H1 (cell line): ENCODE measurements at regions not wholly inside any gene's neighbourhood (a gene's known extent, or its start where the extent isn't known, plus 50 kb on each side); places are given as distances from the start of the nearest gene placed in this dataset.

ENCODE experiments used
- CTCF ChIA-PET: fragments of 300-600 bp; sonication (Branson Sonifier 250); formaldehyde crosslinking; loops from one replicate; lab custom pipeline; 2021; ENCODE audit not compliant: partially characterized antibody; lab: Charles Lee
- POLR2A ChIA-PET: fragments of 300-600 bp; sonication (Branson Sonifier 250); formaldehyde crosslinking; loops from one replicate; lab custom pipeline; 2021; ENCODE audit warnings: inconsistent platforms; ENCODE audit not compliant: partially characterized antibody; lab: Charles Lee
- DNase-seq, 2 experiments: peaks; one replicate each; pipeline versions ENCODE4 v3.0.0 to v3.0.0-alpha.2; 2010 to 2022; ENCODE audit warnings: low spot score in 2 of 2, low read depth in 1 of 2, mixed read lengths in 1 of 2
- FAIRE-seq: peaks from 2 replicates; lab custom pipeline; 2011; peaks lifted over from hg19 to GRCh38; lab: Jason Lieb, UNC
- H2AFZ ChIP-seq: 2 replicates; pipeline ENCODE4 v1.8.1; 2012; ENCODE audit warnings: low read length, inconsistent platforms
- H2AK5ac ChIP-seq: 2 replicates; pipeline ENCODE4 v1.6.1; 2013; ENCODE audit warnings: low read depth, low read length
- H2BK120ac ChIP-seq: replicated peaks from 2 replicates; pipeline ENCODE3; 2013; ENCODE audit warnings: low read depth, low read length, inconsistent platforms
- H2BK12ac ChIP-seq: 2 replicates; pipeline ENCODE4 v1.6.1; 2013; ENCODE audit warnings: low read depth, low read length
- H2BK15ac ChIP-seq: 2 replicates; pipeline ENCODE4 v1.6.1; 2013; ENCODE audit warnings: low read length
- H2BK20ac ChIP-seq: 2 replicates; pipeline ENCODE4 v1.6.1; 2013; ENCODE audit warnings: low read length
- H2BK5ac ChIP-seq: 2 replicates; pipeline ENCODE4 v1.6.1; 2013; ENCODE audit warnings: low read depth, low read length
- H3K14ac ChIP-seq: 2 replicates; pipeline ENCODE4 v1.6.1; 2013; ENCODE audit warnings: inconsistent platforms; ENCODE audit not compliant: insufficient read length
- H3K18ac ChIP-seq: 2 replicates; pipeline ENCODE4 v1.6.1; 2013; ENCODE audit warnings: low read length; ENCODE audit errors: extremely low read depth
- H3K23ac ChIP-seq: 2 replicates; pipeline ENCODE4 v1.6.1; 2013; ENCODE audit warnings: inconsistent platforms; ENCODE audit not compliant: insufficient read length
- H3K23me2 ChIP-seq: 2 replicates; pipeline ENCODE4 v1.6.1; 2013; ENCODE audit warnings: low read depth, low read length
- H3K27ac ChIP-seq: 2 replicates; pipeline ENCODE4 v1.6.1; 2011; ENCODE audit warnings: low read depth, low read length, inconsistent platforms
- H3K27me3 ChIP-seq, 4 experiments: replicated peaks in 1 of 4; 1 replicate in 1 of 4; 2 replicates in 3 of 4; pipeline versions ENCODE4 v1.6.1 to v1.8.1; 2011 to 2013; ENCODE audit warnings: low read length in 3 of 4, mild to moderate bottlenecking in 3 of 4, inconsistent platforms in 2 of 4, mixed read lengths in 2 of 4, moderate library complexity in 1 of 4; ENCODE audit not compliant: control insufficient read depth in 3 of 4, insufficient read depth in 3 of 4; ENCODE audit errors: extremely low read depth in 1 of 4
- H3K36me3 ChIP-seq, 4 experiments: 2 replicates each; pipeline versions ENCODE4 v1.6.1 to v1.8.1; 2011 to 2013; ENCODE audit warnings: mild to moderate bottlenecking in 4 of 4, low read length in 3 of 4, moderate library complexity in 2 of 4, control low read depth in 1 of 4, inconsistent platforms in 1 of 4; ENCODE audit not compliant: insufficient read depth in 4 of 4, control insufficient read depth in 2 of 4
- H3K4ac ChIP-seq: replicated peaks from 2 replicates; pipeline ENCODE3; 2013; ENCODE audit warnings: low read length, low read depth, mixed read lengths, inconsistent platforms; ENCODE audit not compliant: insufficient read length
- H3K4me1 ChIP-seq, 4 experiments: replicated peaks in 1 of 4; 1 replicate in 1 of 4; 2 replicates in 3 of 4; pipeline versions ENCODE4 v1.6.1 to v1.8.1; 2011 to 2013; ENCODE audit warnings: low read length in 3 of 4, inconsistent platforms in 2 of 4, mixed read lengths in 1 of 4; ENCODE audit not compliant: insufficient read depth in 4 of 4, control insufficient read depth in 3 of 4
- H3K4me2 ChIP-seq, 2 experiments: 2 replicates each; pipeline versions ENCODE4 v1.6.1 to v1.8.1; 2011 to 2013; ENCODE audit warnings: low read depth in 2 of 2, low read length in 2 of 2, control low read depth in 1 of 2, inconsistent platforms in 1 of 2, mild to moderate bottlenecking in 1 of 2; ENCODE audit not compliant: insufficient read depth in 1 of 2
- H3K4me3 ChIP-seq, 4 experiments: fragments of 200-600, 300-600 bp in 1 of 4; sonication (generic), shearing (Covaris generic), sonication (Bioruptor Twin) in 1 of 4; 2 replicates each; pipeline versions ENCODE4 v1.5.1 to v1.8.1; 2011 to 2016; ENCODE audit warnings: low read length in 4 of 4, low read depth in 3 of 4, control low read depth in 2 of 4, inconsistent platforms in 2 of 4, mild to moderate bottlenecking in 2 of 4, mixed read lengths in 1 of 4, moderate library complexity in 1 of 4; ENCODE audit not compliant: insufficient read depth in 2 of 4; ENCODE audit errors: extremely low read depth in 1 of 4
- H3K56ac ChIP-seq: replicated peaks from 2 replicates; pipeline ENCODE3; 2013; ENCODE audit warnings: low read depth, mild to moderate bottlenecking, mixed read lengths, low read length, inconsistent platforms; ENCODE audit not compliant: insufficient read length
- H3K79me1 ChIP-seq: 2 replicates; pipeline ENCODE4 v1.6.1; 2013; ENCODE audit warnings: low read depth, low read length, control low read depth
- H3K79me2 ChIP-seq, 2 experiments: 2 replicates each; pipeline versions ENCODE4 v1.6.1 to v1.8.1; 2012 to 2013; ENCODE audit warnings: low read length in 2 of 2, mild to moderate bottlenecking in 2 of 2, inconsistent platforms in 1 of 2; ENCODE audit not compliant: insufficient read depth in 2 of 2, control insufficient read depth in 1 of 2
- H3K9ac ChIP-seq, 4 experiments: replicated peaks in 1 of 4; 1 replicate in 1 of 4; 2 replicates in 3 of 4; pipeline versions ENCODE4 v1.6.1 to v1.8.1; 2011 to 2013; ENCODE audit warnings: low read depth in 3 of 4, low read length in 3 of 4, control low read depth in 2 of 4, mild to moderate bottlenecking in 2 of 4, moderate library complexity in 2 of 4, inconsistent platforms in 1 of 4; ENCODE audit errors: extremely low read depth in 1 of 4
- H3K9me3 ChIP-seq, 2 experiments: 2 replicates each; pipeline versions ENCODE4 v1.6.1 to v1.8.1; 2012 to 2013; ENCODE audit warnings: mild to moderate bottlenecking in 2 of 2, moderate library complexity in 2 of 2, control low read depth in 1 of 2, inconsistent platforms in 1 of 2, low read depth in 1 of 2, low read length in 1 of 2, mixed read lengths in 1 of 2; ENCODE audit not compliant: insufficient read depth in 2 of 2
- H4K20me1 ChIP-seq, 2 experiments: replicated peaks in 1 of 2; 2 replicates each; pipeline versions ENCODE3 to v1.8.1; 2011 to 2013; ENCODE audit warnings: inconsistent platforms in 2 of 2, low read length in 2 of 2, mild to moderate bottlenecking in 1 of 2; ENCODE audit not compliant: insufficient read depth in 2 of 2, control insufficient read depth in 1 of 2
- H4K5ac ChIP-seq: 2 replicates; pipeline ENCODE4 v1.6.1; 2013; ENCODE audit warnings: low read length, low read depth, mixed read lengths, inconsistent platforms; ENCODE audit not compliant: insufficient read length
- H4K8ac ChIP-seq: 2 replicates; pipeline ENCODE4 v1.8.0; 2013; ENCODE audit warnings: mild to moderate bottlenecking, moderate library complexity, low read length, inconsistent platforms; ENCODE audit not compliant: insufficient read depth; ENCODE audit errors: extremely low read depth
- H4K91ac ChIP-seq: replicated peaks from 2 replicates; pipeline ENCODE3; 2013; ENCODE audit warnings: low read length, mixed read lengths, inconsistent platforms; ENCODE audit not compliant: insufficient read length
- CHD2 ChIP-seq: IDR thresholded peaks from 2 replicates; pipeline ENCODE4 v1.6.1; 2012; ENCODE audit warnings: low read length, improper control_type of control experiment
- CREB1 ChIP-seq: IDR thresholded peaks from 2 replicates; pipeline ENCODE4 v1.6.1; 2012; ENCODE audit warnings: inconsistent platforms
- KDM5A ChIP-seq: fragments of 200-600 bp; IDR thresholded peaks from 2 replicates; pipeline ENCODE4 v1.7.1; 2012; ENCODE audit warnings: mild to moderate bottlenecking, low read length, inconsistent platforms, mixed read lengths
- NRF1 ChIP-seq: IDR thresholded peaks from 2 replicates; pipeline ENCODE4 v1.6.1; 2011; ENCODE audit warnings: mild to moderate bottlenecking, low read depth, low read length, improper control_type of control experiment
- RFX5 ChIP-seq: IDR thresholded peaks from 2 replicates; pipeline ENCODE4 v1.6.1; 2011; ENCODE audit warnings: low read depth, low read length, improper control_type of control experiment, borderline replicate concordance
- SAP30 ChIP-seq: fragments of 300-600 bp; sonication (generic); IDR thresholded peaks from 2 replicates; pipeline ENCODE4 v1.7.1; 2012; ENCODE audit warnings: low read length, moderate library complexity, mild to moderate bottlenecking, inconsistent platforms; ENCODE audit not compliant: insufficient read depth, insufficient replicate concordance
- SUZ12 ChIP-seq: fragments of 200-600 bp; sonication (generic); IDR thresholded peaks from 2 replicates; pipeline ENCODE4 v1.6.1; 2012; ENCODE audit warnings: mild to moderate bottlenecking, inconsistent platforms, low read length, moderate library complexity, mixed read lengths
- TEAD4 ChIP-seq: IDR thresholded peaks from 2 replicates; pipeline ENCODE4 v1.6.1; 2012; ENCODE audit warnings: low read depth, low read length, inconsistent platforms, mixed read lengths
- WGBS, 2 experiments: shearing (Covaris generic) in 1 of 2; methylation state at CpG; one replicate each; pipeline versions ENCODE4 v1.1.6 to v1.1.7; 2013 to 2015; ENCODE audit warnings: low lambda C conversion rate in 2 of 2, mixed read lengths in 2 of 2, inconsistent platforms in 1 of 2, low coverage in 1 of 2, missing lambda C conversion rate in 1 of 2; ENCODE audit not compliant: insufficient replicate concordance in 2 of 2, insufficient coverage in 1 of 2, insufficient read length in 1 of 2; ENCODE audit errors: extremely low coverage in 1 of 2, missing lambda C conversion rate in 1 of 2; 5-methylcytosine and 5-hydroxymethylcytosine counted together

DNA sequence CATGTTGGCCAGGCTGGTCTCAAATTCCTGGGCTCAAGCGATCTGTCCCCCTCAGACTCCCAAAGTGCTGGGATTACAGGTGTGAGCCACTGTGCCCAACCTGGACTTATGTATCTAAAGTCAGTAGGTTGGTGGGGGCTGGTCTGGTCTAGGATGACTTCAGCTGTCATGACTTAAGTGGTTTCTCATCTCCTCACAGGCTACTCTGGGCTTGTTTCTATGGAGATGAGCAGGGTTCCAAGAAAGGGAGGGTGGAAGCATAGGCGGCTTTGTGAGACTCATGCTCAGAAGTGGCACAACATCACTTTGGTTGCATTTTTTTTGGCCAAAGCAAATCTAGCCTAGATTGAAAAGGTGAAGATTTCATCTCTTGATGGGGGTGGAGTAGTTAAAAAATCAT lies 115.9 kb upstream of the IVNS1ABP start:
- no peak for FAIRE-seq

More for the DNA sequence above, 115.9 kb upstream of the IVNS1ABP start:
- Histone ChIP-seq H3K9ac (no peak overlapping the region), H2BK120ac (no peak overlapping the region), H2BK5ac (no peak overlapping the region), H3K14ac (no peak overlapping the region), H3K9me3 (no peaks in the 10 kb centered on the region), H3K4me2 (no peak overlapping the region), H3K27me3 (no peaks in the 10 kb centered on the region), H3K56ac (no peak overlapping the region), H2AK5ac (no peak overlapping the region), H3K18ac (no peak overlapping the region), H3K4me3 (no peak overlapping the region), H4K91ac (no peak overlapping the region), H3K27ac (no peak overlapping the region), H4K5ac (no peak overlapping the region), H3K79me1 (no peaks in the 10 kb centered on the region), H2BK20ac (no peak overlapping the region), H2BK15ac (no peak overlapping the region), H4K20me1 (no peaks in the 10 kb centered on the region), H2BK12ac (no peak overlapping the region), H3K4me1 (no peaks in the 10 kb centered on the region), H3K4ac (no peak overlapping the region), H3K36me3 (no peaks in the 10 kb centered on the region), H4K8ac (no peak overlapping the region), H3K23ac (no peak overlapping the region), H2AFZ (no peak overlapping the region), H3K79me2 (no peaks in the 10 kb centered on the region), H3K23me2 (no peaks in the 10 kb centered on the region)
- ChIA-PET CTCF (no interaction called here), POLR2A (no interaction called here)
- TF ChIP-seq SAP30: no peak
- no peak for TF ChIP-seq CHD2
- no peak for TF ChIP-seq KDM5A
- no peak for TF ChIP-seq CREB1
- no peak for TF ChIP-seq NRF1
- no peak for TF ChIP-seq RFX5
- no peak for TF ChIP-seq SUZ12
- no peak for TF ChIP-seq TEAD4
- 90% methylated on average over 2 of the region's 2 CpGs; no CpG with 5 or more reads in 1 of the 2 experiments for WGBS, 2 experiments
- no peak for DNase-seq
